Mucosa of descending colon (tissue), 3 donors: ENCODE measurements at regions not wholly inside any gene's neighbourhood (a gene's known extent, or its start where the extent isn't known, plus 50 kb on each side); places are given as distances from the start of the nearest gene placed in this dataset.
"Not testable (repeated sequence)": the region's sequence is repeated elsewhere in the genome, so short reads cannot be mapped to it uniquely, and the experiment has no call there.

Source experiments
- ATAC-seq: fragments of 200-7000 bp; cut with Tn5 transposase; one replicate; pipeline ENCODE4 v1.9.1; 2020; ENCODE audit warnings: mild to moderate bottlenecking, moderate library complexity
- DNase-seq, 3 donors: peaks; one replicate each; pipeline ENCODE4 v3.0.0-alpha.2; 2020
- H3K36me3 ChIP-seq: fragments of 200-600 bp; one replicate; pipeline ENCODE4 v1.8.0; 2021; ENCODE audit warnings: low read depth, mild to moderate bottlenecking
- H3K4me1 ChIP-seq: fragments of 200-600 bp; one replicate; pipeline ENCODE4 v1.8.0; 2021; ENCODE audit warnings: low read depth, mild to moderate bottlenecking
- H3K4me3 ChIP-seq: fragments of 200-600 bp; one replicate; pipeline ENCODE4 v1.8.0; 2021; ENCODE audit warnings: mild to moderate bottlenecking
- H3K9me3 ChIP-seq: fragments of 200-600 bp; one replicate; pipeline ENCODE4 v1.8.0; 2021; ENCODE audit warnings: mild to moderate bottlenecking
- intact Hi-C, 2 donors: fragments of 100-400 bp; cut with DNase I in 1 of 2; cut with micrococcal nuclease in 1 of 2; formaldehyde crosslinking; loops; one replicate each; pipeline versions ENCODE4 v1.11.0 to v1.11.1; 2022; cut with DNase I, micrococcal nuclease
- TF ChIP-seq, protein P1 (sequence below): fragments of 200-600 bp; IDR thresholded peaks from one replicate; pipeline ENCODE4 v1.8.0; 2022; ENCODE audit warnings: antibody characterized with exemption, mild to moderate bottlenecking
- donor health status: DM: no; HTN: no; CAD: no; lungs with moderate emphysema.
- donor health status: DM: no; HTN: no; CAD: no.
- donor health status: DM: no; HTN: yes; CAD: no.

DNA sequence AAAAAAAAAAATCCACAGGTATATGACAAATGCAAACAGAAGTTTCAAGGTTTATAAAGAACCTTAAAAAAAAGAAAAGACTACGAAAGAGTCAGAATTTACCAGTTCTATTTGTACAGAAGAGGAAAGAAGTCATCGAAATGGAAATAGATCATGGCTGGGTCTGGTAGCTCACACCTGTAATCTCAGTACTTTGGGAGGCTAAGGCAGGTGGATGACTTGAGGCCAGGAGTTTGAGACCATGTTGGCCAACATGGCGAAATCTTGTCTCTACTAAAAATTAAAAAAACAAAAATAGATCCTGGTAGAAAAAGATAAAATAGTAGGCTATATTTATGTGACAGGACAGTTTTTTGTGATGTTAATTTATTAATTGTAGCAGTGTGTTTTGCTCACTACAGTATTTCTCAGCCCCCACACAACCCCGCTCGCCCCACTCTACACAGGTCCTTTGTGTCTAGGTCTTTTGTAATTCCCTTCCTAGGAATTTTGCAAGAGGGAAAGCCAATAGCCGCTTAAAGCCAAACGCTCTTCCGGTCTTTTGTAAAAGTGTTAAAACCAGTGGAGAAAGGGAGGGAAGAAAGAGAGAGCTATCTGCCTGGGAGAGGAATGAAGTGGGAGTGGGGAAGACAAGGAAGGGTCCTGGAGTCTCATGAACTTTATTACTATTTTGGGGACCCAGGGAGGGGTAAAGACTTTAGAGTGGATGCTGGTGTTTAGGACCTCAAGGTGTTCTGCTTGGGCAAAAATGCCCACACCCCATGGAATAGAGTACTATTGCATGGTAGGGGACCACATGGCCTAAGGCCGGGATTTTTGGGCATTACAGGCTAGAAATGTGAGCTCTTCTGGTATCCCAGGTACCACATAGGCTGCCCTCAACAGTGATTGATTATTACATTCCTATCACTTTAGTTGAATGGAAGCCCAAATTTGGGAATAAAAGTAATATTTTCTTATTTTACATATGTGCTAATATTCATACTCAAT is 59.4 kb upstream of the XPO1 start:
- Histone ChIP-seq H3K4me1 (no peaks in the 10 kb centered on the region), H3K9me3 (no peaks in the 10 kb centered on the region), H3K4me3 (no peak overlapping the region), H3K36me3 (no peaks in the 10 kb centered on the region)
- no peak for DNase-seq
- intact Hi-C loops: no loop called here
- TF ChIP-seq, protein P1, sequence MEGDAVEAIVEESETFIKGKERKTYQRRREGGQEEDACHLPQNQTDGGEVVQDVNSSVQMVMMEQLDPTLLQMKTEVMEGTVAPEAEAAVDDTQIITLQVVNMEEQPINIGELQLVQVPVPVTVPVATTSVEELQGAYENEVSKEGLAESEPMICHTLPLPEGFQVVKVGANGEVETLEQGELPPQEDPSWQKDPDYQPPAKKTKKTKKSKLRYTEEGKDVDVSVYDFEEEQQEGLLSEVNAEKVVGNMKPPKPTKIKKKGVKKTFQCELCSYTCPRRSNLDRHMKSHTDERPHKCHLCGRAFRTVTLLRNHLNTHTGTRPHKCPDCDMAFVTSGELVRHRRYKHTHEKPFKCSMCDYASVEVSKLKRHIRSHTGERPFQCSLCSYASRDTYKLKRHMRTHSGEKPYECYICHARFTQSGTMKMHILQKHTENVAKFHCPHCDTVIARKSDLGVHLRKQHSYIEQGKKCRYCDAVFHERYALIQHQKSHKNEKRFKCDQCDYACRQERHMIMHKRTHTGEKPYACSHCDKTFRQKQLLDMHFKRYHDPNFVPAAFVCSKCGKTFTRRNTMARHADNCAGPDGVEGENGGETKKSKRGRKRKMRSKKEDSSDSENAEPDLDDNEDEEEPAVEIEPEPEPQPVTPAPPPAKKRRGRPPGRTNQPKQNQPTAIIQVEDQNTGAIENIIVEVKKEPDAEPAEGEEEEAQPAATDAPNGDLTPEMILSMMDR: no peak
- ATAC-seq: no peak

DNA sequence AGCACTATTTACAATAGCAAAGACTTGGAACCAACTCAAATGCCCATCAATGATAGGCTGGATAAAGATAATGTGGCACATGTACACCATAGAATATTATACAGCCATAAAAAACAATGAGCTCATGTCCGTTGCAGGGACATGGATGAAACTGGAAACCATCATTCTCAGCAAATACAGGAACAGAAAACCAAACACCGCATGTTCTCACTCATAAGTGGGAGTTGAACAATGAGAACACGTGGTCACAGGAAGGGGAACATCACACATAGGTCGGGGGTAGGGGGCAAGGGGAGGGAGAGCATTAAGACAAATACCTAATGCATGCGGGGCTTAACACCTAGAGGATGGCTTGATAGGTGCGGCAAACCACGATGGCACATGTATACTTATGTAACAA is 56.0 kb upstream of the XPO1 start:
- H3K4me3 ChIP-seq, ATAC-seq, H3K9me3 ChIP-seq, intact Hi-C loops, H3K4me1 ChIP-seq, DNase-seq, H3K36me3 ChIP-seq: not testable (repeated sequence)

DNA sequence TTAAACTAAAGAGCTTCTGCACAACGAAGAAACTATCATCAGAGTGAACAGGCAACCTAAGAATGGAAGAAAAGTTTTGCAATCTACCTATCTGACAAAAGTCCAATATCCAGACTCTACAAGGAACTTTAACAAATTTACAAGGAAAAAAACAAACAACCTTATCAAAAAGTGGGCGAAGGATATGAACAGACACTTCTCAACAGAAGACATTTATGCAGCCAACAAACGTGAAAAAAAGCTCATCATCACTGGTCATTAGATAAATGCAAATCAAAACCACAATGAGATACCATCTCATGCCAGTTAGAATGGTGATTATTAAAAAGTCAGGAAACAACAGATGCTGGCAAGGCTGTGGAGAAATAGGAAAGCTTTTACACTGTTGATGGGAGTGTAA is 55.5 kb upstream of the XPO1 start:
- H3K4me1 ChIP-seq, ATAC-seq, H3K36me3 ChIP-seq, H3K4me3 ChIP-seq, H3K9me3 ChIP-seq, intact Hi-C loops, DNase-seq: not testable (repeated sequence)

- Histone ChIP-seq H3K36me3 (no peaks in the 10 kb centered on the region), H3K4me3 (no peak overlapping the region), H3K4me1 (no peaks in the 10 kb centered on the region), H3K9me3 (no peaks in the 10 kb centered on the region)
- intact Hi-C loops: no loop called here
- TF ChIP-seq, protein P1: no peak
- ATAC-seq: no peak
- no peak for DNase-seq
These were observed 52.1 kb upstream of the XPO1 start for GRCh38 chr2:61590214-61590613.

GRCh38 chr2:61588566-61588965 is 50.4 kb upstream of the XPO1 start:
- ATAC-seq: no peak
- Histone ChIP-seq H3K36me3 (no peaks in the 10 kb centered on the region), H3K4me1 (no peaks in the 10 kb centered on the region), H3K9me3 (no peaks in the 10 kb centered on the region), H3K4me3 (no peak overlapping the region)
- DNase-seq: no peak
- intact Hi-C loops: no loop called here
- TF ChIP-seq, protein P1: no peak
